D721Med (cell line): ENCODE measurements at regions not wholly inside any gene's neighbourhood (a gene's known extent, or its start where the extent isn't known, plus 50 kb on each side); places are given as distances from the start of the nearest gene placed in this dataset.

Source experiments
- DNase-seq: peaks from one replicate; pipeline ENCODE4 v3.0.0; 2011; ENCODE audit warnings: low spot score; ENCODE audit not compliant: insufficient read length
- FAIRE-seq: peaks from 2 replicates; lab custom pipeline; 2011; peaks lifted over from hg19 to GRCh38; lab: Jason Lieb, UNC
- TF ChIP-seq, protein P1 (sequence below): IDR thresholded peaks from 2 replicates; pipeline ENCODE4 v1.5.1; 2012; ENCODE audit warnings: mild to moderate bottlenecking, control low read depth; ENCODE audit not compliant: insufficient read depth; ENCODE audit errors: missing control alignments

- TF ChIP-seq, protein P1, sequence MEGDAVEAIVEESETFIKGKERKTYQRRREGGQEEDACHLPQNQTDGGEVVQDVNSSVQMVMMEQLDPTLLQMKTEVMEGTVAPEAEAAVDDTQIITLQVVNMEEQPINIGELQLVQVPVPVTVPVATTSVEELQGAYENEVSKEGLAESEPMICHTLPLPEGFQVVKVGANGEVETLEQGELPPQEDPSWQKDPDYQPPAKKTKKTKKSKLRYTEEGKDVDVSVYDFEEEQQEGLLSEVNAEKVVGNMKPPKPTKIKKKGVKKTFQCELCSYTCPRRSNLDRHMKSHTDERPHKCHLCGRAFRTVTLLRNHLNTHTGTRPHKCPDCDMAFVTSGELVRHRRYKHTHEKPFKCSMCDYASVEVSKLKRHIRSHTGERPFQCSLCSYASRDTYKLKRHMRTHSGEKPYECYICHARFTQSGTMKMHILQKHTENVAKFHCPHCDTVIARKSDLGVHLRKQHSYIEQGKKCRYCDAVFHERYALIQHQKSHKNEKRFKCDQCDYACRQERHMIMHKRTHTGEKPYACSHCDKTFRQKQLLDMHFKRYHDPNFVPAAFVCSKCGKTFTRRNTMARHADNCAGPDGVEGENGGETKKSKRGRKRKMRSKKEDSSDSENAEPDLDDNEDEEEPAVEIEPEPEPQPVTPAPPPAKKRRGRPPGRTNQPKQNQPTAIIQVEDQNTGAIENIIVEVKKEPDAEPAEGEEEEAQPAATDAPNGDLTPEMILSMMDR: no peak
- DNase-seq (no peak), FAIRE-seq (no peak)
Measured at GRCh38 chr2:74074487-74074886, 73.2 kb downstream of the BOLA3 start.

DNA sequence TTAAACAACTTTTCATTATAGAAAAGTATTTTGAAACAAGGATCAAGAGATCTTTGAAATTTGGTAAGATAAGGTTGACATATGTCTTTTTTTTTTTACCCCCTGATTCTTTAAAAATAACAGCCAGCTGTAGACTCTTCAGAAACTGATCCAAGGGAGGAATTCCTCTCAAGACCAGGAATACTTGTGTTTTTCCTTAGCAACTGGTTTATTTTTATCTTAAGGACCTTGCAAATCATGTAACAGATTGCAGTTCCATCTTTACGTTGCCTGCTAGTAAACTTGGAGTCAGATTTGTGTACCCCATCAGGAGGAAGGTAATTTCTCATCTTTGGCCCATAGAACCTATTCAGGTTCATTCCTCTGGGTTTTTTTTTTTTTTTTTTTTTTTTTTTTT lies 71.6 kb downstream of the BOLA3 start:
- DNase-seq (no peak), FAIRE-seq (no peak)
- TF ChIP-seq, protein P1: no peak

- DNase-seq (no peak), FAIRE-seq (no peak)
- TF ChIP-seq, protein P1: no peak
Measured at GRCh38 chr2:74077636-74078035, 70.1 kb downstream of the BOLA3 start.

GRCh38 chr2:74078466-74078865 lies 69.2 kb downstream of the BOLA3 start:
- DNase-seq (no peak), FAIRE-seq (no peak)
- TF ChIP-seq, protein P1: no peak

DNA sequence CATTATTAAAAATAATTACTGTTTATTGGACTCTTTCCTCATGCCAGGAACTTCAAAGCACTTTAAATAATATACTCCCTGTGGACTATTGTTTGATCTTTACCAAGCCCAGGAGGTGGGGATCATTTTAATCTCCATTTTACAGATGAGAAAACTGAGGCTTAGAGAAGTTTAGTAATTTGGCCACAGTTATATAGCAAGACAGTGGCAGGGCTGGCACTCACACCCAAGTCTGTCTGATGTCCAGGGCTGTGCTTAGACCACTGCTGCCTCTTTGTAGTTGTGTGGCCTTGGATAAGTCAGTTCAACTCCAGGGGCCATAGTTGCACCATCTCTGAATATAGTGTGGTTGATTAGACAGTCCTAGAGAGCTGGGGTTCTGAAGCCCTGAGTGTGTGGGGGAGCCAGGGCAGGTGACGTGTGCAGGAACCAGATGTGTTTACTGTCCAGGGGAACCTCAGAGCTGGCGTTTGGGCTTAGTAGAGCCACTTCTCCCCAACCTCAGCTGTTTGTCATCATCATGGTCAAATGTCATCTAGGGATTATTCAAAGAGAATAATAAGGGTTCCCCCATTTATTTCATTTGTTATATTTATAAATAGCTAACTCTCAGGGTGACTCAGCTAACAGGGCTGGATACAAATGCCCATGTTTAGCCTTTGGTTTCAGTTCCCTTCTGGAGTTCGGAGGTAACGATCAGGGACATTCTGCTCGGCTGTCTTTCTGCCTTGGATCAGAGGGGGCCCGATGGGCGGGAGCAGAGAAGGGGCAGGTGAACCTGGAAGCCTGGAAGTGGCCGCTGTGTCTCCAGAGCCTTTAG lies 68.0 kb downstream of the BOLA3 start:
- TF ChIP-seq, protein P1: no peak
- DNase-seq: no peak
- FAIRE-seq: no peak

DNA sequence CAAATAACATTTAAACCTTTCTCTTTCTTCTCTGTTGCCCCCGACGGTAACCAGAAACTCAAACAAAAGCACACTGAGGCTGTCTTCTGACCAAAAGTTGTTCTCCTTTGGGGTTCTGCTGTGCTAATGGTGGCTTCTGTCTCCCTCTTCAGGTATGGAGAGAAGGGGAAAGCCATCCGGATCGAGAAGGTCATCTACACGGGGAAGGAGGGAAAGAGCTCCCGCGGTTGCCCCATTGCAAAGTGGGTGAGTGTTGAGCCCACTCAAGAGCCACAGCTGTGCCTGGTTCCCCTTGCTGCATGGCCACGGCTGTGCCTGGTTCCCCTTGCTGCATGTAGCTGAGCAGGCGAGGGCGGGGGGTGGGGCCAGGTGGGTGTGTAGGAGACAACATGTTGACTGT lies 67.4 kb downstream of the BOLA3 start:
- FAIRE-seq (no peak), DNase-seq (no peak)
- TF ChIP-seq, protein P1: peak; percentile 8

DNA sequence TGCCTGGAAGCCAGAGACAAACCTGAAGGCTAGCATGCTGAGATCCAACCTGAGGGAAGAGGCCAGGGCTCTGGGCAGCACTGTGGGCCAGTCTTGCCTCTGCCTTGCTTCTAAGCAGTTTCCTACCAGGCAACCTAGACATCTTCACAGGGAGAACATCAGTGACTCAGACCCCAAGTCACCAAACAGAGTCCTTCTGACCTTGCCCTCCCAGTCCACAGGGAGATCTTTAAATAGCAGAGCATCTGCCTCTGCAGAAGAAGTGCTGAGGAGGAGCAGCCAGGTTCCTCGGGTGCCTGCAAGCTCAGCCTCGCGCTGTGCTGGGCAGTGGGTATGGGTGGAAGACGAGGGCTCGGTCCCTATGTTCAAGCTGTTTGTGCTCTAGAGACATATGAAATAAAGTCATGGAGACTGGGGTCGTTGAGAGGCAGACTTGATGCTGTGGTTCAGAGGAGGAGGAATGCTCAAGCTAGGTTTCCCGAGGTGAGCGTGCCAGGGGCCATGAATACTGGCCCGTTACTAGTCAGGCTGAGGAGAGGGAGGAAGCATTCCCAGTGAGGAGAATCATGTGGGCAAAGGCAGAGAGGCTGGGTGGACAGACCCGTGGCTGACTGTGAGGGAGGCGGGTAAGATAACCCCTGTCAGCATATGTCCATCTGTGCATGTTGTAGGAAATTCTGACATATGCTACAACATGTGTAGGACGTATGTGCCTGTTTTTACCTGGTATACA lies 66.5 kb downstream of the BOLA3 start:
- FAIRE-seq (no peak), DNase-seq (no peak)
- TF ChIP-seq, protein P1: no peak
